Tibial artery (tissue), 4 donors: ENCODE measurements at regions not wholly inside any gene's neighbourhood (a gene's known extent, or its start where the extent isn't known, plus 50 kb on each side); places are given as distances from the start of the nearest gene placed in this dataset.
"Not testable (repeated sequence)": the region's sequence is repeated elsewhere in the genome, so short reads cannot be mapped to it uniquely, and the experiment has no call there.

Experiments used
- DNase-seq, 2 donors: peaks; one replicate each; pipeline ENCODE4 v3.0.0-alpha.2; 2019
- H3K27ac ChIP-seq, 2 donors: fragments of 200-600 bp; sonication (generic) in 1 of 2; 1 replicate in 1 of 2; 2 replicates in 1 of 2; pipeline ENCODE4 v1.5.1; 2018 to 2019; ENCODE audit warnings: mild to moderate bottlenecking in 1 of 2
- H3K27me3 ChIP-seq, 2 donors: fragments of 200-600 bp; sonication (generic) in 1 of 2; one replicate each; pipeline versions ENCODE4 v1.5.1 to v1.6.0; 2016 to 2019
- H3K36me3 ChIP-seq, 3 donors: fragments of 200-600 bp; sonication (generic) in 2 of 3; one replicate each; pipeline ENCODE4 v1.5.1; 2016 to 2019; ENCODE audit warnings: mild to moderate bottlenecking in 2 of 3
- H3K4me1 ChIP-seq, 4 donors: fragments of 200-600 bp; sonication (generic) in 2 of 4; 1 replicate in 3 of 4; 2 replicates in 1 of 4; pipeline ENCODE4 v1.5.1; 2016 to 2019
- H3K4me3 ChIP-seq, 2 donors: fragments of 200-600 bp; sonication (generic) in 1 of 2; 1 replicate in 1 of 2; 2 replicates in 1 of 2; pipeline ENCODE4 v1.5.1; 2018 to 2019; ENCODE audit warnings: mild to moderate bottlenecking in 2 of 2
- H3K9me3 ChIP-seq, 3 donors: fragments of 200-600 bp; sonication (generic) in 1 of 3; one replicate each; pipeline ENCODE4 v1.5.1; 2016 to 2019
- intact Hi-C: fragments of 100-400 bp; cut with DNase I; formaldehyde crosslinking; loops from one replicate; pipeline ENCODE4 v1.15.0; 2023; ENCODE audit warnings: low total_unique reads
- TF ChIP-seq, protein P1 (sequence below), 2 experiments: fragments of 200-600 bp in 1 of 2; fragments of 450-650 bp in 1 of 2; IDR thresholded peaks; one replicate each; pipeline ENCODE4 v1.5.1; 2017 to 2019; ENCODE audit warnings: antibody characterized with exemption in 2 of 2, mild to moderate bottlenecking in 1 of 2, moderate library complexity in 1 of 2

DNA sequence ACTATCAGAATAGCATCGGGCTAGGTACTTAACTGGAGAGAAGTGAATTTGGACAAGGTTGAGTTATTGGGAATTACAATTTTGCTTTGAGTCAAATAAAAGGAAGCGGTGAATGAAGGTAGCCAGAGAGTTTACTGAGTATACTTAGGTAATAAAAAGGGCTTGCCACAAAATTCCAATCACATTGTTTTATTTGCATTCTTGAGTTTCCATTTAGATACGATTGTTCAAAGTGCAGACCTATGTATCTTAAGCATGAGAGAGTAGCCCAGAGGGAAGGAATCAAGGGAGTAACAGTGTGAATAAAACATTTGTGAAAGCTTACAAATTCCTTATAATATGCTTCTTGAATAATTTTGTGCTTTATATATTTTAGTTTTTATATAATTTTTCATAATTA lies 102.5 kb upstream of the NDST4 start:
- no peak for DNase-seq
- Histone ChIP-seq H3K36me3 (no peaks in the 10 kb centered on the region), H3K4me1 (no peaks in the 10 kb centered on the region), H3K4me3 (no peak overlapping the region), H3K9me3 (no peaks in the 10 kb centered on the region), H3K27me3 (no peaks in the 10 kb centered on the region), H3K27ac (no peak overlapping the region)
- intact Hi-C loops: no loop called here
- TF ChIP-seq, protein P1, sequence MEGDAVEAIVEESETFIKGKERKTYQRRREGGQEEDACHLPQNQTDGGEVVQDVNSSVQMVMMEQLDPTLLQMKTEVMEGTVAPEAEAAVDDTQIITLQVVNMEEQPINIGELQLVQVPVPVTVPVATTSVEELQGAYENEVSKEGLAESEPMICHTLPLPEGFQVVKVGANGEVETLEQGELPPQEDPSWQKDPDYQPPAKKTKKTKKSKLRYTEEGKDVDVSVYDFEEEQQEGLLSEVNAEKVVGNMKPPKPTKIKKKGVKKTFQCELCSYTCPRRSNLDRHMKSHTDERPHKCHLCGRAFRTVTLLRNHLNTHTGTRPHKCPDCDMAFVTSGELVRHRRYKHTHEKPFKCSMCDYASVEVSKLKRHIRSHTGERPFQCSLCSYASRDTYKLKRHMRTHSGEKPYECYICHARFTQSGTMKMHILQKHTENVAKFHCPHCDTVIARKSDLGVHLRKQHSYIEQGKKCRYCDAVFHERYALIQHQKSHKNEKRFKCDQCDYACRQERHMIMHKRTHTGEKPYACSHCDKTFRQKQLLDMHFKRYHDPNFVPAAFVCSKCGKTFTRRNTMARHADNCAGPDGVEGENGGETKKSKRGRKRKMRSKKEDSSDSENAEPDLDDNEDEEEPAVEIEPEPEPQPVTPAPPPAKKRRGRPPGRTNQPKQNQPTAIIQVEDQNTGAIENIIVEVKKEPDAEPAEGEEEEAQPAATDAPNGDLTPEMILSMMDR (IDR thresholded peaks at IDR 0.05): no peak

DNA sequence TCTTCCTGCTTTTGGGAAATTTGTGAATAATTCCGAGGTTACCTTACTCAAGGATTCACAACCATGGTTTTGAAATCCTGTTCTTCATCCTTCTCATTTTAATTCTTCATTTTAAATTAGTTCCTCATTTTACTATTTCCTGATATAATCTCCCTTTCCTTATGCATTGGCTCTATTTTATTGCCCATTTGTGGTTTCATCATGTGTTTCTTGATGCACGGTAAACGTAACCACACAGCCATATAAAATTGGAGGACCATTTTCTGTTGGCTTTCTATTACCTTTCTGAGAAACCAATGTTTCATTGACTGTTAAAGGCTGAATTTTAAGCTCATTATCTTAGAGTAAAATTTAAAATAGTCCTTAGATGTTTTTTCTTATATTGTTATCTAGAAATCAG lies 100.3 kb upstream of the NDST4 start:
- TF ChIP-seq, protein P1 (IDR thresholded peaks at IDR 0.05): no peak
- intact Hi-C loops: no loop called here

DNA sequence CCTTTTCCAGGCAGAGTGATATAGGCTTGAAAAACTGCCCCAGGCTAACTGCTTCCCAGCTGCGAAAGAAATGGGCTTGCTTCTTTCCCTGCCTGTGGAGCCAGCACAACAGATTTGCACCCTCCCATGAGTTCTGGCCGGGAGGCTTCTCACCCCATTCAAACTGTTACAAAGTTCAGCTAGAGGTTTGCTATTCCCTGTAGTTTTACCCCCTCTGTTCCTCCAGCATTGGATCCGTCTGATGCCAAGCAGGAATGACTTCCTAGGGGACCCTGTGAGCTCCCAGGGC lies 87.6 kb upstream of the NDST4 start:
- DNase-seq: no peak
- H3K27me3 ChIP-seq: no peaks in the 10 kb centered on the region
- H3K27ac ChIP-seq: no peak overlapping the region
- intact Hi-C loops: no loop called here
- H3K9me3 ChIP-seq: no peaks in the 10 kb centered on the region
- H3K36me3 ChIP-seq: no peaks in the 10 kb centered on the region
- no peaks in the 10 kb centered on the region for H3K4me1 ChIP-seq
- TF ChIP-seq, protein P1 (IDR thresholded peaks at IDR 0.05): no peak
- H3K4me3 ChIP-seq: no peak overlapping the region

More for the DNA sequence above, 100.3 kb upstream of the NDST4 start:
- Histone ChIP-seq H3K27me3 (no peaks in the 10 kb centered on the region), H3K36me3 (no peaks in the 10 kb centered on the region), H3K4me1 (no peaks in the 10 kb centered on the region), H3K27ac (no peak overlapping the region), H3K4me3 (no peak overlapping the region), H3K9me3 (no peaks in the 10 kb centered on the region)
- DNase-seq: no peak

DNA sequence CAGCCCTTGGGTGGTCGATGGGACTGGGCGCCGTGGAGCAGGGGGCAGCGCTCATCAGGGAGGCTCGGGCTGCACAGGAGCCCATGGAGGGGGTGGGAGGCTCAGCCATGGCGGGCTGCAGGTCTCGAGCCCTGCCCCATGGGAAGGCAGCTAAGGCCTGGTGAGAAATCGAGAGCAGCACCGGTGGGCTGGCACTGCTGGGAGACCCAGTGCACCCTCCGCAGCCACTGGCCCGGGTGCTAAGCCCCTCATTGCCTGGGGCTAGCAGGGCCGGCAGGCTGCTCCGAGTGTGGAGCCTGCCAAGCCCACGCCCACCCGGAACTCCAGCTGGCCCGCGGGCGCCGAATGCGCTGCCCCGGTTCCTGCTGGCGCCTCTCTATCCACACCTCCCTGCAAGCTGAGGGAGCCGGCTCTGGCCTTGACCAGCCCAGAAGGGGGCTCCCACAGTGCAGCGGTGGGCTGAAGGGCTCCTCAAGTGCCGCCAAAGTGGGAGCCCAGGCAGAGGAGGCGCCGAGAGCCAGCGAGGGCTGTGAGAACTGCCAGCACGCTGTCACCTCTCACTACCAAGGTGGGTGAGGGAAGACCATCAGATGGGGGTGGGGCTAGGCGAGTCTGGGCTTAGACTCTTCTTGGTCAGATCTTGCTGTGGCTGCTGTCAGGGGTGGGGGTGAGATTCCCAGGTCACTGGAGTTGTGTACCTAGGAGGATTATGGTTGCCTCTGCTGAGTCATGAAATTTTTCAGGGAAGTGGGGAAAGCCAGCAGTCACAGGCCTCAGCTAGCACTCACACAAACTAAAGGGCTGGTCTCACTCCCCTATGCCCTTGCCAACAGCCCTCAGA lies 87.0 kb upstream of the NDST4 start:
- H3K4me1 ChIP-seq, H3K36me3 ChIP-seq, H3K4me3 ChIP-seq, H3K27me3 ChIP-seq, H3K27ac ChIP-seq, H3K9me3 ChIP-seq, intact Hi-C loops: not testable (repeated sequence)
- peak in 1 of 2 donors; percentile 52 for DNase-seq

DNA sequence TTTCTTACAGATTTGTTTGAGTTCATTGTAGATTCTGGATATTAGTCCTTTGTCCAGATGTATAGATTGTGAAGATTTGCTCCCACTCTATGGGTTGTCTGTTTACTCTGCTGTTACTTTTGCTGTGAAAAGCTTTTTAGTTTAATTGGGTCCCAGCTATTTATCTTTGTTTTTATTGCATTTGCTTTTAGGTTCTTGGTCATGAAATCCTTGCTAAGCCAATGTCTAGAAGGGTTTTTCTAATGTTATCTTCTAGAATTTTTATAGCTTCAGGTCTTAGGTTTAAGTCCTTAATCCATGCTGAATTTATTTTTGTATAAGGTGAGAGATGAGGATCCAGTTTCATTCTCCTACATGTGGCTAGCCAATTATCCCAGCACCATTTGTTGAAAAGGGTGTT lies 81.2 kb upstream of the NDST4 start:
- H3K27ac ChIP-seq, H3K36me3 ChIP-seq, H3K4me1 ChIP-seq, H3K9me3 ChIP-seq, intact Hi-C loops, DNase-seq, H3K4me3 ChIP-seq, H3K27me3 ChIP-seq: not testable (repeated sequence)

DNA sequence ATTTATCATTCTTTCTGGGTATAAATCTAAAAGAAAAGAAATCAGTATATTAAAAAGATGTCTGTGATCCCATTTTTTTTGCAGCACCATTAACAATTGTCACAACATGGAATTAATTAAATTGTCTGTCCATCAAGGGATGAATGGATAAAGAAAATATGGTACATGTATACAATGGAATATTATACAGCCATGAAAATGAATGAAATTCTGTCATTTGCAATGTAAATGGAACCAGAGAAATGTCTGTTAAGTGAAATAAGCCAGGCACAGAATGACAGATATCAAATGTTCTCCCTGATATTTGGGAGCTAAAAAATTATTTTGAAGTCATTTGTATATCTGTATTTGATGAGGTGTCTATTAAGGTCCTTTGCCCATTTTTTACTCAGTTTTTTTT lies 77.1 kb upstream of the NDST4 start:
- Histone ChIP-seq H3K9me3 (peaks cover 0 to 6% (median 0%) of the 10 kb centered on the region in 3 donors), H3K4me1 (no peaks in the 10 kb centered on the region), H3K27me3 (no peaks in the 10 kb centered on the region), H3K36me3 (no peaks in the 10 kb centered on the region), H3K4me3 (no peak overlapping the region), H3K27ac (no peak overlapping the region)
- DNase-seq: no peak
- intact Hi-C loops: no loop called here
- TF ChIP-seq, protein P1 (IDR thresholded peaks at IDR 0.05): no peak

DNA sequence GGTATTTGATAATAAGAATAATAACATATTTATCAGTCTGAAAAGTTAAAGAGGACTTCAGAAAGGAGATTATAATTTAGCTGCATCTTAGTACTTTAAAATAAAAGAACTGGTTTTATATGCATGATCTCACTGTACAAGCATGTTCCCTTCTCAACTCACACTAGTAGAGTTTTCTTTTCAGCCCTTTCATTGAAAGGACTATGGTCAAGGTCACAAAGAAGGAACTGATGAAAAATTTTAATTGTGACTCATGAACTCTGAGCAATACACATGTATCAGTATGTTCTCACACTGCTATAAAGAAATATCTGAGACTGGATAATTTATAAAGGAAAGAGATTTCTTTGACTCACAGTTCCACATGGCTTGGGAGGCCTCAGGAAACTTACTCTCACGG lies 73.7 kb upstream of the NDST4 start:
- DNase-seq: no peak
- Histone ChIP-seq H3K4me1 (no peaks in the 10 kb centered on the region), H3K27ac (no peak overlapping the region), H3K36me3 (no peaks in the 10 kb centered on the region), H3K4me3 (no peak overlapping the region), H3K9me3 (no peaks in the 10 kb centered on the region), H3K27me3 (no peaks in the 10 kb centered on the region)
- TF ChIP-seq, protein P1 (IDR thresholded peaks at IDR 0.05): no peak
- intact Hi-C loops: no loop called here

DNA sequence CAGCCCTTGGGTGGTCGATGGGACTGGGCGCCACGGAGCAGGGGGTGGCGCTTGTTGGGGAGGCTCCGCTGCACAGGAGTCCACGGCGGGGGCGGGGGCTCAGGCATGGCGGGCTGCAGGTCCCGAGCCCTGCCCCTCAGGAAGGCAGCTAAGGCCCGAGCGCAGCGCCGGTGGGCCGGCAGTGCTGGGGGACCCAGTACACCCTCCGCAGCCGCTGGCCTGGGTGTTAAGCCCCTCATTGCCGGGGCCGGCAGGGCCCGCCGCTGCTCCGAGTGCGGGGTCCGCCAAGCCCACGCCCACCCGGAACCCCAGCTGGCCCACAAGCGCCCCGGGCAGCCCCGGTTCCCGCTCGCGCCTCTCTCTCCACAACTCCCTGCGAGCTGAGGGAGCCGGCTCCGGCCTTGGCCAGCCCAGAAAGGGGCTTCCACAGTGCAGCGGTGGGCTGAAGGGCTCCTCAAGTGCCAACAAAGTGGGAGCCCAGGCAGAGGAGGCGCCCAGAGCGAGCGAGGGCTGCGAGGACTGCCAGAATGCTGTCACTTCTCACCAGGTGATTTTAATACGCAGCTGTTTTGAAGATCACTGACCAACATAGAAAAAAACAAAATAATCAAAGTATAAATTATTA lies 66.1 kb upstream of the NDST4 start:
- intact Hi-C loops, H3K9me3 ChIP-seq, DNase-seq, H3K4me1 ChIP-seq, H3K27me3 ChIP-seq, H3K36me3 ChIP-seq, H3K27ac ChIP-seq, H3K4me3 ChIP-seq: not testable (repeated sequence)

DNA sequence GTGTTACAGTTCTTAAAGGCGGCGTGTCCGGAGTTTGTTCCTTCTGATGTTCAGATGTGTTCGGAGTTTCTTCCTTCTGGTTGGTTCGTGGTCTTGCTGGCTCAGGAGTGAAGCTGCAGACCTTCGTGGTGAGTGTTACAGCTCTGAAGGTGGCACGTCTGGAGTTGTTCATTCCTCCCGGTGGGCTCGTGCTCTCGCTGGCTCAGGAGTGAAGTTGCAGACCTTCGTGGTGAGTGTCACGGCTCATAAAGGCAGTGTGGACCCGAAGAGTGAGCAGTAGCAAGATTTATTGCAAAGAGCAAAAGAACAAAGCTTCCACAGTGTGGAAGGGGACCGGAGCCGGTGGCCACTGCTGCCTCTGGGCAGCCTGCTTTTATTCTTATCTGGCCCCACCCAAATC lies 65.3 kb upstream of the NDST4 start:
- H3K36me3 ChIP-seq, H3K4me1 ChIP-seq, DNase-seq, intact Hi-C loops, H3K27ac ChIP-seq, H3K9me3 ChIP-seq, H3K4me3 ChIP-seq, H3K27me3 ChIP-seq: not testable (repeated sequence)
